Activated CD8-positive, alpha-beta memory T cell treated with anti-CD3 and anti-CD28 coated beads, Interleukin-2, amount 50 U/mL, for 4 hours (primary cell): ENCODE measurements at regions not wholly inside any gene's neighbourhood (a gene's known extent, or its start where the extent isn't known, plus 50 kb on each side); places are given as distances from the start of the nearest gene placed in this dataset.
"Not testable (repeated sequence)": the region's sequence is repeated elsewhere in the genome, so short reads cannot be mapped to it uniquely, and the experiment has no call there.

Experiments used
- DNase-seq: peaks from one replicate; pipeline ENCODE4 v3.0.0-alpha.2; 2020

DNA sequence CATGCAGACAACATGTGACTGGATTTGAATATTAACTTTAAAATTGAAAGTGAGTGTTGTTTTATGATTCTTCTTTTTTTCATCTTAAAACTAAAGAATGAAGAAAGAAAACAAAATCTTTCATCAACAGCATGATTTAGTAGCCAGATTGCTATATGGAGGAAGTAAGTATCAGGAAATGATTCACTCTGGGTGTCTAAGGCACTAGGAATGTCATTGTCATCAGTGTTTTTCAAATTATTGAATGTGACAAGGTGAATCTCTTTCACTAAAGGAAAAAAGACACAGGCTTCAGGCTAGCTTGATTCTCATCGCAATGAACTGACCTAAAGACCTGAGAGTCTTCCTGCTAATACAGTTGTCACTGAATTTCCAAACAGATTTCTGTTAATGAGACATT, 430.1 kb downstream of the FBXO15 start:
- DNase-seq: no peak

DNA sequence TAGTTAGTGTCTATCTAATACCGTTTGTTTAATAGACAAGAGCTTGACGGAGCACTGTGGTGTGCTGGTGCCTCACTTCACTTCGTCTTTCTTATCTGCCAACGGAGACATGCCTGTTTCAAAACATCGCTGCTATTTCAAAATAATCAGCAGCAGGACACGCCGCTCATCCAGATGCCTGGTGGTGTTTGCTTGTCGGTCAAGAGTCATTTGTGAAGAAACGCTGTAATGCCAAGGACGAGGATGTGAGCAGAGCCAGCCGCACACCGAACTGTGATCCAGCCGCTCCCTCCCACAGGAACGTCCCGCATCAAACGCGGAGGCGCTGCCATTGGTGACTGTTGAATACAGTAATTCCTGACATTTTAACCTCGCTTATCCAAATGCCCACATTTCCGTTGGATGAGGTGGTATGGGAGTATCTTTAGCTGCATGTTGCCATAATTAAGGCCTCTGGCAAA, 432.4 kb downstream of the FBXO15 start:
- no peak for DNase-seq

DNA sequence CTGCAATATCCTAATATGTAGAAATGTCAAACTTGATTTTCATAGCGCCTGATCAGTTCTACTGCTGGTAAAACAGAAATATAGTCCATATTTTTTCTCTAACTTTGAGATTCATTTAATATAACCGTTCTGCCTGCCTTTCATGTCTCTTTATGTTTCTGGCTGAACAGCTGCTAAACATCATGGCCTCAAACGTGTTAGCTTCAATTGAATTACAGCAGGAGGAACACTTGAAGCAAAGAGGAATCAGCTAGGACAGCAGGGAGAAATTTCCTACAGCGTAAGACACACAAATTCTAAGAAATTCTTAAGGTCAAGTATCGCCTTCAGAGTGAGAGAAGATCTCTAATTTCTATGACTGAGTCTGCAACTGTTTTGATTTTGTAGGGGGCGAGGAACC, 433.2 kb downstream of the FBXO15 start:
- no peak for DNase-seq

DNA sequence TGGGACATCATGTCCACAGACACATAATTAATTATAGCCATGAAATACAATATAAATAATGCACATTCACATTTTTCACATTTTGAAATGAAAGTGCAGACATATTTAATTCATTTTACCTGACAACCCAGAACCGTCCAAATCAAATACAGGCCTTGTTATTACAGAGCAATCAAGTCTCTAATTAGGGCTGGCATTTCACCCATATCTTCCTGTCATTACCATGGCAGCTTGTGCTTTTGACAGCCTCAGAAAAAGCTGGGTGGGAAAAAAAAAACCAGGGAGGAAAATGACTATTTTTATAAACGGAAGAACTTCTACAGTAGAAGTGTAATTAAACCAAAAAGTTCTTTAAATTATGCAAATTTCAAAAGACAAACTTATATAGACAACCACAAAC, 436.4 kb downstream of the FBXO15 start:
- DNase-seq: no peak

DNA sequence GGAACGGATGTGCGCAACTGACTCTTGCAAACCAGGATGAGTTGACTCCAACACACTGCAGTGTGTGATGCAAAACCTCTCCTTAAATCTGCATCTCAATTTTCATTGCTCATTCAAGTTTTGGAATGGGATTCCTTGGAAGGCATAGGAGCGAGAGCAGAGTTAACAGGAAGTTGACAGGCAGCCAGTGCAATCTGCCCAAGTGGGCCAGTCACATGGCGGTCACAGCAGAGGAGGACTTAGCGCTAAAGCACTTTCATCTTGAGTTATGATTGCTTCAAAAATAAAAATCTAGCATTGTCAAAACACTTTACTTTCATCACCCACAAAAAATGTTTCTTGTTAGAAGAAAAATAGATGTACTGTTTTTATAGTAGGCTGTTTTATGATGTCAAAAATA, 439.0 kb downstream of the FBXO15 start:
- no peak for DNase-seq

DNA sequence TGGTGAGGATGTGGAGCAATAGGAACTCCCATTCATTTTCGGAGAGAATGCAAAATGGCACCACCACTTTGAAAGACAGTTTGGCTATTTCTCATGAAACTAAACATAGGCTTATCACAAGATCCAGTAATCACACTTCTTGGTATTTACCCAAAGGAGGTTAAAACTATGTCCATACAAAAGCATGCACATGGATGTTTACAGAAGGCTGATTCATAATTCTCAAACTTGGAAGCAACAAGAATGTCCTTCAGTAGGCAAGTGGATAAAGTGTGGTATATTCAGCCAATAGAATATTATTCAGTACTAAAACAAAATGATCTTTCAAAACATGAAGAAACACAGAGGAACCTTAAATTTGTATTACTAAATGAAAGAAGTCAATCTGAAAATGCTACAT, 440.6 kb downstream of the FBXO15 start:
- DNase-seq: no peak

DNA sequence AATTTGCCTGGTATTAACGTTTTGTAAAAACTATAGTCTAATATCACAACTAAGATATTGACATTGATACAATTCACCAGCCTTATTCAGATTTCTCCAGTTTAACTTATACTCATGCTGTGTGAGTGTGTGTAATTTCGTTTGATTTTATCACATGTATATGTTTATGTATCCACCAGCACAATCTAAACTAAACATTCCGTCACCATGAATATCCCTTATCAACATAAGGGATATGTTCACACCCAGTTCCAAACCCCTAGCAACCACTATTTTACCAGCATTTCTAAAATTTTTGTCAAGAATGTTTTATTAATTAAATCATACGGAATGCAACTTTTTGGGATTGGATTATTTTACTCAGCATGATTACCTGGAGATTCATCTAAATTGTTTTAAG, 450.3 kb downstream of the FBXO15 start:
- no peak for DNase-seq

DNA sequence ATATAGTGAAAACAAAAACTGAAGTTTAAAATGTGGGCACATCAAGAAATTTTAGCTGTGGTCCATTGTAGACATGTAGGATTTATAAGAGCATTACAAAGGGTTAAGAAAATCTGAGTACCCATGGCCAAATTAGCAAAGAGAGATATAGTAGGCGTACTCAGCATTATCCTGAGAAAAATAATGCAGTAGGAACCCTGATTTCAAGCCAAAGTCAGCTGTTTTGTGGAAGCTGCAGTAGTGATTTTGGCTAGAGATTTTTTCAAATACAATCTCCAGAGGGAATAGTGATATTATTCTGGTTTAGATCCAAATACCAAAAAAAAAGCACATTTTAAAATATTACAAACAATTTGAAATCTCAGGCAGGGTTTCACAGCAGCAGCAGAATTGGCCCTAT, 450.9 kb downstream of the FBXO15 start:
- no peak for DNase-seq

DNA sequence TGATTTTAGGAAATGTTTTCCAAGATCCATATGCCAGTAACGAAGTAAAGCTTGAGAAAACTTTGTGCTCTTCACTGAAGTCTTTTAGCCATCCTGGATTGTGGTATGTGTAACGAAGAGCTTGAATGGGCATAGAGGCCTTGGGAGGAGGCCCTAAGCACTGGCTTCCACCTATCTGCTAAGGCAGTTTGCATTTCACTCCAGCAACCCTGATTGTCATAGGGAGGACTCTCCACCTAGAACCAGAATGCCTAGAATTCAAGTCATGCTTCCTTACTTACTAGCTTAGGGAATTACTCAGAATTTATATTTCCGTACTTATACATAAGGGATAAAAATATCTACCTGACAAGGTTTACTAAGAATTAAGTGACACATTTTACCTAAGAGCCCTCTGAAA, 451.5 kb downstream of the FBXO15 start:
- no peak for DNase-seq

DNA sequence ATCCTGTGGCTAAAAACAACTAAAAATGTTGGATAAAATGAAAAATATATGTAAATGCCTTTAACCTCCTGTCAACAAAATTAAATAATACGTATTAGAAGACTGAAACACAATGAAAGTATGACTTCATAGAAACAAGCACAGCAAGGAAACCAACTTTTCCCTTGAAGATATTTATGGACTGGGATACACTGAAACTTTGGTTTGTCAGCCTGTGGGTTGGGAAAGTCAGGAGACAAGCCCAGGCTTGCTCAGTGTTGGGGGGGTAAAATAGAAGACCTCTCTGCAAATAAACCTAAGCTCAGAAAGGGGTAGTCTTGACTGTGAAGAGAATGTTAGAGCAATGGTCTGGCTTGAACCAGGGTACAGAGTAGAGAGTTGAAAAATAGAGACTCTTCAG, 454.5 kb downstream of the FBXO15 start:
- no peak for DNase-seq

DNA sequence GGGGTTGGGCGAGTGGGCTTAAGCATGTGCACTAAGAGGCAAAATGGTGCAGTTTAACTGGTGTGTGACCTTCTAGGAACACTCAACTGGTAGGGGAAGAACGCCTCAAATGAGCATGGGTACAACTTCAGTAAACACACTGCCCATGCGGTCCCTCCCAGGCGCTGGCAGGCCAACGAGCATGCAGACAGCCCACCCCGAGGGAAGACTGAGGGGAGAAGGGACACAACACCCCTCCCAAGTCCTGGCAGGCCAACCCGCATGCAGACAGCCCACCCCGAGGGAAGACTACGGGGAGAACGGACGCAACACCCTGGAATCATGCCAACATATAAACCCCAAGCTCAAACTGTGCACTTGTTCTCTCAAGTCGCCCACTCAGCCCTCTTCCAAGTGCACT, 456.0 kb downstream of the FBXO15 start:
- DNase-seq: no peak

DNA sequence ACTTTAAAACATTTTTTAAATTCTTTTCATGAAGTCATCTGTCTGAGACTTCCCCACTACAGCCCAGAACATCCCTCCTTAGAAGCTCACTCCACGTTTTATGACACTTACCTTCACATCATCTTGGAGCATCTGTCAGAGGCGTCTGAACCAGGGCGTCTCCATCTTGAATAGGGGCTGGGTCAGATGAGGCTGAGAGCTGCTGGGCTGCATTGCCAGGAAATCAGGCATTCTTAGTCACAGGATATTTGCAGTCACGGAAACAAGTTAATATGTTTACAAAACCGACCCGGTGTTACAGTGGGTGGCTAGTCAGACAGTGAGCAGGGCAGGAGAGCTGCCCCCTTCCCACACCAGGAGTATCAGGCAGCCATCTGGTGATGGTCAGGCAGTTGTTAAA, 456.5 kb downstream of the FBXO15 start:
- no peak for DNase-seq

DNA sequence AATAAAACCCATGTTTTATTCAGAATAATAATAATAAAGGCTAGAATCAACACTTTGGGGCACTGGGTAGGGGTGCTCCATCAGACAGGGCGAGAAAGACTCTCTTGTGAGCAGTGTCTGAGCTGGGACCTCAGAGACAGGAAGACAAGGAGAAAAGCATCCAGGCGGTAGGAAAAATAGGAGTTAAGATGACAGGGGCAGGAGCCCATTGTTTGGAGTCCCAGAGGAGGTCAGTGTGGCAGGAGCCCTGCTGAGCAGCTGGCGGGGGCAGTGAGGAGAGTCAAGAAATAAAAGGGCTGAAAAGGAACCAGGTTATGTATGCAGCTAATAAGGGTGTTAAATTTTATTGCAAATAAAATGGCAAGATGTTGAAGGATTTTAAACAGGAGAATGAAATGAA, 457.4 kb downstream of the FBXO15 start:
- DNase-seq: no peak

DNA sequence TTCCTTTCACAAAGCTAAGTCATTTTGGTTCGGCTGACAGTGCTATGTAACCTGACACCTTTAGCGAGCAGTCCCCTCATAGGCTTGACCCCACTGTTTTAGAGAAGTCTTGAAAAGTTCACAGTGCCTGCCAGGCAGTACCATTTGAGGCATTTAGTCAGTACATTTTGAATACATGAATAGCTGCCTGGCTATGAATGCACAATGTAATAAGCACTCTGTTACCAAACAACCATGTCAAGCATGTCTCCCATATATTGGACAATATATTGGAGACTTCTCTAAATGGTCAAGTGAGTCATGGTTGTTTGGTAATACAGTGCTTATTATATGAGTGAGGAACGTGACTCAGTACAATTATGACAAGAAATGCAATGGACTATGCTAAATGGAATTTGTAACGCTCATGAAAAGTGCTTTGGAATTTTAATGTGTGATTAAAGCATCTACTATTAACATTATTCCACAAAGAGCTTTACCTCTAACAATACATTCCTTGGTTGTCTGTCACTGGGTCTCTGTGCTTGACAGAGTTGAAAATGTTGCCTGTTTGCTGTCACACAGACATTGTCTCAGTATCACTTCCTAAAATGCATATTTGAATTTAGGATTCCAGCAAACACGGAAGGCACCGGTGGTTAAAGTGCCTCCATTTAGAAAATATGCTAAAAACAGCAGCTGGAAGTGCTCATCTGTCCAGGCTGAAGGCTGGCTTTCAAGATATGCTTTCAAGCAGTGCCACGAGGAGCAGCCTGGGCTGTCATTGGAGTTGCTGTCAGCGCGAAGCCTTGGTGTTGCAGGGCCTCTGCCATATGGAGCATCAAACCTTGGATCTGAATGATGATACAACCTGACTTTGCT, 458.6 kb downstream of the FBXO15 start:
- DNase-seq: no peak

DNA sequence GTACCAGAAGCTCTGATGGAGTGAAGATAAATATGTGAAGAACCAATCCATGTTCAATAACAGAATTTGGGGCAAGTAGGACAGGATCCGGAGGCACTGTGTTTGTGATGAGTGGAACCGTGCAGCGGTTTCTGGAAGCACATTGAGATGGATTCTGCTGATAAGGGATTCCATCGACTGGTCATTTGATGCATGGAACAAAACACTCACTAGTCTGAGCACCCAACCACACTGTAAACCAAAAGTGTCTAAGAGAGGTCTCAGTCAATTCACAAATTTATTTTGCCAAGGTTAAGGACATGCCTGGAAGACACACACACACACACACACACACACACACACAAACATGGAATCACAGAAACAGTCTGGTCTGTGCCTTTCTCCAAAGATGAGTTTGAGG, 459.5 kb downstream of the FBXO15 start:
- DNase-seq: no peak

DNA sequence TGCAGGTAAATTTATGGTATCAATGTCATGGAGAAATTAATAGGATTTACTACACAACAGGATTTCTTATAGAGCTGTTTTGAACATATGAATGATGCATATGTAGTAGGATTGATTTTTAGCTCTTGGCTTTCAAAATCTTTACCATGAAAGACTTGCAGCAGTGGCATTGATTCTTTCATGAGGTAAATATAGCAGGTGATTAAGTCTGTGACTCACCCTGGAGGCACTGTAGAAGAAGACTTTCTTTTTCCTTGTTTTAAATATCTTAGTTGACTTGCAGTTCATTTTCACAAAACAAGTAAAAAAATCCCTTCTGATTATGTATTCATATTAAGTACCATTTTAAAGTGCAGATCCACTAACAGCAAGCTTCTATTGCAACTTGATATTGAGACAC, 463.0 kb downstream of the FBXO15 start:
- DNase-seq: no peak

DNA sequence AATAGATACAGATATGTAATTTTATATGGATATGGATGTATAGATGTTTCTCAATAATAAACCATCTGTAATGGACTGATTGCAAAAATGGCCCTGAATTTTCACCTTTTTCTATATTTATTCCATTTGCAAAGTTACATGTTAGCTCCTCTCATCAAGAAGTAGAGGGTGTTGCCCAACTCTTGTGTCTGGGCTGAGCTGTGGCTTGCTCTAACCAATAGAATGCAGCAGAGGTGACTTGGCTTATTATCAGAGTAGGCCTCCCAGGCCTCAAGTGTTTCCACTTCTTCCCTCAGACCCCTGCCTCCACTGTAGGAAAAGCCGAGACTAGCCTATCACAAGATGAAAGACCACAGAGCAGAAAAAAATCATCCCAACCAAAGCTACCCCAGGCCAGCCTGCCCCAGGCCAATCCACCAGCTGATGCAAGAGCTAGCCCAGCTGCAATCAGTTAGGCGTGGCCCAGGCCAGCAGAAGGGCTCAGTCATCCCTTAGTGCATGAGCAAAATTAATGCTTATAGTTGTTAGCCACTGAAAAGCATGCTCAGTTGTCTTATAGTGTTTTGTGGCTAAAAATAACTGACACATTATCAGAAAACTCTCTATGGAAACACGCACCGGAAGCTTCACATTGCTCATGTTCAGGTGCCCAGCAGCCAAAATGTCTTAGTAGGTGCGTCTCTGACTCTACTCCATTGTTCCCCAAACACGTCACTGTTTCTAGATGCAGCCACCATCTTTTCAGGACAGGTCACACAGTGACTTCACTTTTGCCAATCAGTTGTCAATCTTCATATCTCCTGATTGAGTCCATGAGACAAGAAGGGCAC, 464.0 kb downstream of the FBXO15 start:
- no peak for DNase-seq

DNA sequence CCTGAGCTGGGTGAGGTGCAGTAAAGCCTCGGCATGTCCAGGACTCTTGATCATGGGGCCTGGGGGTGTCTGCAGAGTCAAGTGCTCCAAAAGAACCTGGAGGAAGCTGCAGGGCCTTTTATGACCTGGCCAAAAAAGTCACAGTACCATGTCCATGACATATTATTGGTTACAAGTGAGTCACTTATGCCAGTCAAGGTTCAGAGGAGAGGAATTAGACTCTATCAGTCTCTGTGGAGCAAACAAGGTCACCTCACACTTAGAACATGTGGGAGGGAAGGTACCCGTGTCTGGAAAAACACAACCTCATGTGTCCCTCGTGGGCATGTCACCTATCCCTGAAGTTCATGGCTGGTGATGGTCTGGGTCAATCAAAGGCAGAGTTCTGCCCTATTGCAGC, 465.7 kb downstream of the FBXO15 start:
- no peak for DNase-seq

DNA sequence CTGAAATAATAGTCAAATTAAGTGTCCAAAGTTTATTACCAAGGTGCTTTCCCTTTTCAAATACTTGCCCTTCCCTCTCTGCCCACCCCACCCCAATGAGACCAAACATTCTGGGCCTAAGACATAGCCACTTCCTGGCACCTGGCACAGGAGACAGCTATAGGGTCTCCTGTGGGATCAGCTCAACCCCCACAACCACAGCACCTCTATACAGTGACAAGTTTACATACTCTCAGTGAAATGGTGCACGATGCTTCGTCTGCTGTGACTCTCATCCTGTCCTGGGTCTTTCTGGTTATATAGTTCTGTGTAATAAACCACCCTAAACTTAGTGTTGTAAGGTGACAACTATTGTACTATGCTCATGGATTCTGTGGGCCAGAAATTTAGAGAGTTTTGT, 466.2 kb downstream of the FBXO15 start:
- DNase-seq: no peak

DNA sequence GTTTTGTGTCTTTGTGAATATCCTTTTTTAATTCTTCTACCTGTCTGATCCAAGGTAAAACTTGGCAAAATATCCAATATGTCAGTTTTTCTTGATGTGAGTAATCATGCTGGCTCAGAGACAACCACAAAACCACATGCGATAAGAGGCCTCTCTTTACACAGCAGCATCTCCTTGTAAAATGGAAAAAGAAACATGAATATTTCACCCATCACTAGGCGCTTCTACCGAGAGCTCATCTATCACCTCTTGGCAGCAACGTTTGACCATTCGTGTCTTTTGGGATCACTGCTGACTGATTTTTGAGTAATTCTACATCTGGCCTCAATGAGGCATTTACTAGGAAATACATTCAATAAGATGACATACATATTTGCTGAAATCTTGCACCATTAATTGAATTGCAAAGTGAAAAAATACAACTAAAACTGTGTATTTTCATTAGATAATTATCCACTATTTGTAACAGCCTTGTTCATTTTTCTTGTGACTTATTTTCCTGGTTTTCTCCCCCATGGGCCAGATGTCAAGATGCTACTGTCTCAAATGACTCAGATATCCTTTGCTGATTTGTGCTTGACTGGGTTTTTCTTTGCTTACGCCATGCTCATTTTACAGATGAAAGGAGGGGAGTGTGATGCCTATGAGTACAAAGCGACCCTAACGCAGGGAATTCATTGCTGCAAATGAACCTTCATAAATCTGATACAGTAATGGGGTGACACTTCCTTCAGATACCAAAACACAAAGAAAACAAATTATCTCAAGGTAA, 467.5 kb downstream of the FBXO15 start:
- no peak for DNase-seq

DNA sequence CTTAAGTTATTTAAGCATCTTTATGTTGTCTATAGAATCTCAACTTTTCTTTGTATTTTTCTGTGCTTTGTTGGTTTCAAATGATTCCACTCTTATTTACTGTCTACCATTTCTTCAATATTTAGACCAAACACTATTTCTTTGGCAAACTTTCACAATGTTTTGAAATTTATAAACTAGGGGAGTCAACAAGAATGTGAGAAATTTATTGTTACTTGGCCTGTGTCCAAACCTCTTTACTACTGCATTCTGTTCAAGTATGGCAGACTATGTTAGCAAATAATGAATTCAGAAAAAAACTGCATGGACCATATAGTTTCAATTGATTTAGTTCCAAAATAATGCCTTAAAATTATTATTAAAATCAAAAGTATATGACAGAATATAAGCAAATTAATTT, 470.2 kb downstream of the FBXO15 start:
- no peak for DNase-seq

DNA sequence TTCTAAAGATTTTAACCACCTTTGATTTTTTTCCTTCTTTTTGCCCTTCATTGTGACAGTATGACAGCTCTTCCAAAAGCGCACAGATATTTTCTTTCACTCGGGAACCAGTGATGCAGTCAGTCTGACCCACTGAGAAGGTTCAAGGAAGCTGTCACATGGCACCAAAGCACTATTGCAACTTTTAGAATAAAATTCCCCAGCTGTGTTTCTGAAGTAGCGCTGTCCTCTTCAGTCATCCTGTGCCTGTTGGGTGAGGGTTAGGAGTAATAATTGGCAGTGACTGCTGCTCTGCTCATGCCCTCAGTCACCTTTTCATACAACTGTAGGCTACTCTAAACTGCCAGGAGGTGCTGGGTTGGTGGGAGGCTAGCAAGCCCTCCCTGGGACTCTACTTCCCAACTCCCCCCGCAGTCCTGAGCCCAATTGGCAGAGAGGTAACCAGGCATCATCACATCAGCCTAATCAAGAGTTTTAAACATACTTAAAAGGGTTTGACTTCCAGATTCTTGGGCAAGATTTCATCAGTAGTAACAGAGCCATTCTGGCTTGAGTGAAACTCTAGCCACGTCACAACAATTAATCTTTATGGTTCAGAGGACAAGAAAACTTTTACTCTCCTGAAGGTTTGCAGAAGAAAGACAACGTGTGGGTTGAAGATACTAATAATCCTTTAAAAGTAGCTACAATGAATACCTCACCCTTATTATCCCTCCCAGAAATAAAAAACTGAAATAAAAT, 473.3 kb downstream of the FBXO15 start:
- DNase-seq: no peak

DNA sequence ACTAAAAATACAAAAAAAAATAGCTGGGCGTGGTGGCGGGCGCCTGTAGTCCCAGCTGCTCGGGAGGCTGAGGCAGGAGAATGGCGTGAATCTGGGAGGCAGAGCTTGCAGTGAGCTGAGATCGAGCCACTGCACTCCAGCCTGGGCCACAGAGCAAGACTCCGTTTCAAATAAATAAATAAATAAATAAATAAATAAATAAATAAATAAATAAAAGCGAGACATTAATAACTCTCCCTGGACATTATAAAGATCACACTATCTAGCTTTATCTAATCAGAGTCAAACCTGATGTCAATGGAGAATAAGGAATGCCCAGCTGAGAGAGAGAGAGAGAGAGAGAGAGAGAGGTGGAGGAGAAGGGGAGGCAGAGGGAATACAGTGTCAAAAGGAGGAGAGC, 476.2 kb downstream of the FBXO15 start:
- DNase-seq: not testable (repeated sequence)
